ENCODE measurements at regions not wholly inside any gene's neighbourhood (a gene's known extent, or its start where the extent isn't known, plus 50 kb on each side); places are given as distances from the start of the nearest gene placed in this dataset.

GRCh38 chr1:193365966-193366365 is 179.6 kb upstream of the B3GALT2 start:
- TF ChIP-seq GATA3 (IDR thresholded peaks at IDR 0.05; ENCODE audit: low read depth, low read length) (no peak), GATA2 (IDR thresholded peaks at IDR 0.05; ENCODE audit: low read depth, low read length) (no peak)
